ENCODE measurements at regions not wholly inside any gene's neighbourhood (a gene's known extent, or its start where the extent isn't known, plus 50 kb on each side); places are given as distances from the start of the nearest gene placed in this dataset.

DNA sequence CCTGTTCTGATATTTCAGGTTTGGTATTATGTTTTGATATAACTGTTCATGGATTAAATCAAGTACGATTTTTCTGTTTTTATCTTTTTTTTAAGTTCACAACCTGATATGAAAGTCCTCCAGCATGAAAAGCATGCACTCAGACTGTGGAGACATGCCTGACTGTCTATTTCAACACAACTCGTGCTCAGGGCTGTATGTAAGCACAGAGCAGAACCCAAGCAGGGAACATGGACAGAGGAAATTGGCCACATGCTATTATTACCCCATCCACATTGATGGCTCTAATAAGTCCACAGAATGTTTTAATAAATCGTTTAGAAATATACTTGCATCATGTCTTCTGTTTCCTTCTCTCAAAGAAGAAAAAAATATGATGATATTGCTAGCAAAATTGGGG lies 730.4 kb downstream of the C6orf118 start:
- Histone ChIP-seq H3K9me2 (ENCODE audit: insufficient read depth) (no peaks in the 10 kb centered on the region), H3K79me2 (ENCODE audit: insufficient read depth, low read length) (no peaks in the 10 kb centered on the region), H3K36me3 (ENCODE audit: control insufficient read depth in 1 of 2, insufficient read depth in 2 of 2, low read length in 2 of 2) (no peaks in the 10 kb centered on the region), H3K9me3 (ENCODE audit: control insufficient read depth in 1 of 2, insufficient read depth in 1 of 2, low read depth in 1 of 2, low read length in 2 of 2) (peaks cover 3 to 11% of the 10 kb centered on the region in 2 experiments; a peak in 2 of 4 replicates), H4K20me1 (ENCODE audit: insufficient read depth) (no peaks in the 10 kb centered on the region), H3K27me3 (ENCODE audit: insufficient read depth, low read length) (no peaks in the 10 kb centered on the region), H3K4me2 (ENCODE audit: low read length) (no peak overlapping the region), H3K27ac (ENCODE audit: low read depth, low read length) (no peak overlapping the region), H3K4me1 (ENCODE audit: control insufficient read depth in 1 of 2, insufficient read depth in 2 of 2, low read length in 2 of 2) (no peaks in the 10 kb centered on the region), H2AFZ (ENCODE audit: low read depth, low read length, poor library complexity, severe bottlenecking) (no peak overlapping the region), H3K4me3 (replicated peaks in 1 of 2; ENCODE audit: low read depth in 1 of 2, low read length in 2 of 2) (no peak overlapping the region), H3K9ac (ENCODE audit: low read length) (no peak overlapping the region)
- no TSS peak for BruUV-seq (replicated peaks)
- ATAC-seq = no peak
- ChIA-PET CTCF (no interaction called here), RAD21 (ENCODE audit: low non-redundant PET in 1 of 2, low total read pairs in 2 of 2, uncharacterized antibody in 2 of 2, unreplicated experiment in 2 of 2) (no interaction called here), POLR2A (no interaction called here)
- intact Hi-C loops (cut with micrococcal nuclease) = no loop called here
- no peak for DNase-seq (ENCODE audit: low read depth, low spot score)
- TF ChIP-seq JUND (IDR thresholded peaks at IDR 0.05) = no peak
- TF ChIP-seq, protein P1, sequence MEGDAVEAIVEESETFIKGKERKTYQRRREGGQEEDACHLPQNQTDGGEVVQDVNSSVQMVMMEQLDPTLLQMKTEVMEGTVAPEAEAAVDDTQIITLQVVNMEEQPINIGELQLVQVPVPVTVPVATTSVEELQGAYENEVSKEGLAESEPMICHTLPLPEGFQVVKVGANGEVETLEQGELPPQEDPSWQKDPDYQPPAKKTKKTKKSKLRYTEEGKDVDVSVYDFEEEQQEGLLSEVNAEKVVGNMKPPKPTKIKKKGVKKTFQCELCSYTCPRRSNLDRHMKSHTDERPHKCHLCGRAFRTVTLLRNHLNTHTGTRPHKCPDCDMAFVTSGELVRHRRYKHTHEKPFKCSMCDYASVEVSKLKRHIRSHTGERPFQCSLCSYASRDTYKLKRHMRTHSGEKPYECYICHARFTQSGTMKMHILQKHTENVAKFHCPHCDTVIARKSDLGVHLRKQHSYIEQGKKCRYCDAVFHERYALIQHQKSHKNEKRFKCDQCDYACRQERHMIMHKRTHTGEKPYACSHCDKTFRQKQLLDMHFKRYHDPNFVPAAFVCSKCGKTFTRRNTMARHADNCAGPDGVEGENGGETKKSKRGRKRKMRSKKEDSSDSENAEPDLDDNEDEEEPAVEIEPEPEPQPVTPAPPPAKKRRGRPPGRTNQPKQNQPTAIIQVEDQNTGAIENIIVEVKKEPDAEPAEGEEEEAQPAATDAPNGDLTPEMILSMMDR (IDR thresholded peaks at IDR 0.05 in 2 of 3, conservative IDR thresholded peaks at IDR 0.05 in 1 of 3; ENCODE audit: borderline replicate concordance in 1 of 3, insufficient read depth in 1 of 3, low read depth in 2 of 3, low read length in 2 of 3) = no peak

DNA sequence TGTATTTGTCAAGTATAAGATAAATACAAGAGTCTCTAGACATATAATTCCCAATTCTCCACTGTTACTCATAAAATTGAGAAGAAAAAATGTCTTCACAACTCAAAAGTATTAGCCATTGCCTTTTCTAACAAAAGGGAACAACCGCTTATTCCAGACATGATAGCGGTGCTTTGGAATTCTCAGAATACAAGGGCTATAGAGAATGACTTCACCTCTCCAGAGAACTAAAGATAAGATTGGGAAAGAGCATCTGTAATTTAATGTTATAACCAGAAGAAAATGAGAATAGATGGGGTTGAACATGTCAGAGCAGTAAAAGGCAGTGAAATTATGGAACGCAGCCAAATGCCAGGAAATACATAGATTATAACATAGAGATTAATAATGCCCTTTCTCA lies 730.8 kb downstream of the C6orf118 start:
- ChIA-PET CTCF (no interaction called here), POLR2A (no interaction called here)
- ATAC-seq = no peak
- TF ChIP-seq YY1 (IDR thresholded peaks at IDR 0.05; ENCODE audit: extremely low read depth, insufficient replicate concordance, low read depth, low read length) = no peak
- no peak for TF ChIP-seq EGR1 (IDR thresholded peaks at IDR 0.05; ENCODE audit: low read depth)
- TF ChIP-seq POLR2AphosphoS5 (IDR thresholded peaks at IDR 0.05; ENCODE audit: low read depth, low read length) = no peak
- no peak for TF ChIP-seq POLR2A (IDR thresholded peaks at IDR 0.05; ENCODE audit: borderline replicate concordance, extremely low read depth, insufficient read depth, insufficient read length)
- no peak for TF ChIP-seq CBX3 (IDR thresholded peaks at IDR 0.05; ENCODE audit: low read depth)
- no peak for TF ChIP-seq SP1 (IDR thresholded peaks at IDR 0.05; ENCODE audit: low read depth)
- TF ChIP-seq ZFX (IDR thresholded peaks at IDR 0.05) = no peak
- TF ChIP-seq JUND (IDR thresholded peaks at IDR 0.05) = no peak
- no peak for TF ChIP-seq SRF (IDR thresholded peaks at IDR 0.05; ENCODE audit: low read depth)
- TF ChIP-seq, protein P1 (IDR thresholded peaks at IDR 0.05 in 2 of 3, conservative IDR thresholded peaks at IDR 0.05 in 1 of 3; ENCODE audit: borderline replicate concordance in 1 of 3, insufficient read depth in 1 of 3, low read depth in 2 of 3, low read length in 2 of 3) = no peak
- TF ChIP-seq, protein P2, sequence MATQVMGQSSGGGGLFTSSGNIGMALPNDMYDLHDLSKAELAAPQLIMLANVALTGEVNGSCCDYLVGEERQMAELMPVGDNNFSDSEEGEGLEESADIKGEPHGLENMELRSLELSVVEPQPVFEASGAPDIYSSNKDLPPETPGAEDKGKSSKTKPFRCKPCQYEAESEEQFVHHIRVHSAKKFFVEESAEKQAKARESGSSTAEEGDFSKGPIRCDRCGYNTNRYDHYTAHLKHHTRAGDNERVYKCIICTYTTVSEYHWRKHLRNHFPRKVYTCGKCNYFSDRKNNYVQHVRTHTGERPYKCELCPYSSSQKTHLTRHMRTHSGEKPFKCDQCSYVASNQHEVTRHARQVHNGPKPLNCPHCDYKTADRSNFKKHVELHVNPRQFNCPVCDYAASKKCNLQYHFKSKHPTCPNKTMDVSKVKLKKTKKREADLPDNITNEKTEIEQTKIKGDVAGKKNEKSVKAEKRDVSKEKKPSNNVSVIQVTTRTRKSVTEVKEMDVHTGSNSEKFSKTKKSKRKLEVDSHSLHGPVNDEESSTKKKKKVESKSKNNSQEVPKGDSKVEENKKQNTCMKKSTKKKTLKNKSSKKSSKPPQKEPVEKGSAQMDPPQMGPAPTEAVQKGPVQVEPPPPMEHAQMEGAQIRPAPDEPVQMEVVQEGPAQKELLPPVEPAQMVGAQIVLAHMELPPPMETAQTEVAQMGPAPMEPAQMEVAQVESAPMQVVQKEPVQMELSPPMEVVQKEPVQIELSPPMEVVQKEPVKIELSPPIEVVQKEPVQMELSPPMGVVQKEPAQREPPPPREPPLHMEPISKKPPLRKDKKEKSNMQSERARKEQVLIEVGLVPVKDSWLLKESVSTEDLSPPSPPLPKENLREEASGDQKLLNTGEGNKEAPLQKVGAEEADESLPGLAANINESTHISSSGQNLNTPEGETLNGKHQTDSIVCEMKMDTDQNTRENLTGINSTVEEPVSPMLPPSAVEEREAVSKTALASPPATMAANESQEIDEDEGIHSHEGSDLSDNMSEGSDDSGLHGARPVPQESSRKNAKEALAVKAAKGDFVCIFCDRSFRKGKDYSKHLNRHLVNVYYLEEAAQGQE (IDR thresholded peaks at IDR 0.05; ENCODE audit: low read depth) = no peak
- no peak for TF ChIP-seq CEBPB (IDR thresholded peaks at IDR 0.05; ENCODE audit: low read depth)
- no peak for TF ChIP-seq EZH2 (IDR thresholded peaks at IDR 0.05)
- no peak for TF ChIP-seq FOSL1 (IDR thresholded peaks at IDR 0.05; ENCODE audit: low read depth)
- no peak for TF ChIP-seq SIN3A (IDR thresholded peaks at IDR 0.05; ENCODE audit: low read depth)

More for the DNA sequence above, 730.8 kb downstream of the C6orf118 start:
- Histone ChIP-seq H3K4me3 (replicated peaks in 1 of 2; ENCODE audit: low read depth in 1 of 2, low read length in 2 of 2) (no peak overlapping the region), H3K9ac (ENCODE audit: low read length) (no peak overlapping the region), H3K79me2 (ENCODE audit: insufficient read depth, low read length) (no peaks in the 10 kb centered on the region), H3K36me3 (ENCODE audit: control insufficient read depth in 1 of 2, insufficient read depth in 2 of 2, low read length in 2 of 2) (no peaks in the 10 kb centered on the region), H3K9me2 (ENCODE audit: insufficient read depth) (no peaks in the 10 kb centered on the region), H2AFZ (ENCODE audit: low read depth, low read length, poor library complexity, severe bottlenecking) (no peak overlapping the region), H3K27me3 (ENCODE audit: insufficient read depth, low read length) (no peaks in the 10 kb centered on the region), H3K9me3 (ENCODE audit: control insufficient read depth in 1 of 2, insufficient read depth in 1 of 2, low read depth in 1 of 2, low read length in 2 of 2) (peaks cover 3 to 11% of the 10 kb centered on the region in 2 experiments; a peak in 2 of 4 replicates), H4K20me1 (ENCODE audit: insufficient read depth) (no peaks in the 10 kb centered on the region), H3K4me1 (ENCODE audit: control insufficient read depth in 1 of 2, insufficient read depth in 2 of 2, low read length in 2 of 2) (no peaks in the 10 kb centered on the region), H3K27ac (ENCODE audit: low read depth, low read length) (no peak overlapping the region), H3K4me2 (ENCODE audit: low read length) (no peak overlapping the region)
- DNase-seq (ENCODE audit: low read depth, low spot score) = no peak
- no TSS peak for BruUV-seq (replicated peaks)
- intact Hi-C loops (cut with micrococcal nuclease) = no loop called here
- RAD21 ChIA-PET (ENCODE audit: low non-redundant PET in 1 of 2, low total read pairs in 2 of 2, uncharacterized antibody in 2 of 2, unreplicated experiment in 2 of 2) = no interaction called here
